HG03066 (cell line): ENCODE measurements at regions not wholly inside any gene's neighbourhood (a gene's known extent, or its start where the extent isn't known, plus 50 kb on each side); places are given as distances from the start of the nearest gene placed in this dataset.
"Not testable (repeated sequence)": the region's sequence is repeated elsewhere in the genome, so short reads cannot be mapped to it uniquely, and the experiment has no call there.

Experiments
- ATAC-seq: cut with Tn5 transposase; IDR thresholded peaks from one replicate; pipeline ENCODE4 v1.9.1; 2021; ENCODE audit warnings: low read depth; ENCODE audit not compliant: unreplicated experiment

DNA sequence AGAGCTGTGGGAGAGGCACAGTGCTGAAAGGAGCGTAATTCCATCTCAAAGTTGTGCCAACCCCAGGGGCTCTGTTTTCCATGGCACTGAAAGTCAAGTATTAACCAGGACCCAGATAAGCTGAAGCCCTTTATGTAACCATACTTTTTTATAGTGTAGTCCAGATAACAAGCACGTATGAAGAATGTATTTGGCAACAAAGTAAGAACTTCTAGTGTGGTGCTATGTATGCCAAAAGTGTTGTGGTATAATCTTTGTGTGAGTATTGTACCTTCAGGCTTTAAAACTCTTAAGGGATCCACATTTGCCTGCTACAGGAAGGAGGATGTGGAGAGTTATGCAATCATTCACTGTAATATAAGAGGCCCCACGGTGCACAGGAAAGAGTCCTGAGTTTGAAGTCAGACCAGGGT is 129.4 kb downstream of the IBTK start:
- ATAC-seq: no peak

DNA sequence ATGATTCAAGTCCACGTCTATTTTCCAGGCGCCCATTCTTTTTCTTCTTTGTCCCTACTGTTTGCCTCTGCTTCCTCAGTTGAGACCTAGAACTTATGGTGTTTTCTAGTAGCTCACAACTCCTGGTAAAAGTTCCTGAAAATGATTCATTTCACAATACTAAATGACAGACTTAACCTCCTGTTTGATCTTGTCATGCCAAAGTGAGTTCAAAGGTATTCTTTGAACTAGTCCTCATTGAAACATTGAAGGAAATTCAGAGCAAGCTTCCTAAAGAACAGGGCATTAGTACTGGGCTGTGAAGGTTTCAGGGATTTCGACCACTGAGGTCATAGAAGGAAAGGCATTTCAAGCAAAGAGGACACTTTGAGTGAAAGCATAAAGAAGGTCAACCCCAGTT is 132.8 kb downstream of the IBTK start:
- ATAC-seq: no peak

DNA sequence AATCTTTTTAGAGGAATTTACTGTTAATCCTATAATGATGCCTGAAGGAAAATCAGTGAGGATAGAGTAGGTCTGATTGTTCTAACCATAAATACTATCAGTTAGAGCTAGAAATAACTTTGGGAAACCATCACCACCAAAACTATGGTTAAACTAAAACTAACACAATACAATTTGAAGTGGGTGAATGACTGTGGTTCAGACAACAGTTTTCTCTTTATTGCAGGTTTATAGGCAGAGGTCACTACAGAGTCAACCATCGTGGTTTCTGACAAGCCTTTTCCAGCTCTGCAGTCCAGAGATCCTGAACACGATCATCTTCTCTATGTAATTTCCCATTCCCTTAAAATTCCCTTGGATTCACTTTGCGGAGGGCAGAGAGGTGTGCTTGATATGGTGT is 134.3 kb downstream of the IBTK start:
- ATAC-seq: no peak

DNA sequence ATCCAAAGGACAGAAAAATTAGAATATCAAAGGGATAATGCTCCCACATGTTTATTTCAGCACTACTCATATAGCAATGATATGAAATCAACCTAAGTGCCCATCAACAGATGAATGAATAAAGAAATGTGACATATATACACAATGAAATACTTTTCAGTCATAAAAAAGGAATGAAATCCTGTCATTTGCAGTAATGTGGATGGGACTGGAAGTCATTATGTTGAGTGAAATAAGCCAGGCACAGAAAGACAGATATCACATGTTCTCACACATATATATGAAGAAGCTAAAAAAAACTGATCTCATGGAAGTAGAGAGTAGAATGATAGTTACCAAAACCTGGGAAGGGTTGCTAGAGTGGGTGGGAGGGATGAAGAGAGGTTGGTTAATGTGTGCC is 135.7 kb downstream of the IBTK start:
- ATAC-seq: no peak

DNA sequence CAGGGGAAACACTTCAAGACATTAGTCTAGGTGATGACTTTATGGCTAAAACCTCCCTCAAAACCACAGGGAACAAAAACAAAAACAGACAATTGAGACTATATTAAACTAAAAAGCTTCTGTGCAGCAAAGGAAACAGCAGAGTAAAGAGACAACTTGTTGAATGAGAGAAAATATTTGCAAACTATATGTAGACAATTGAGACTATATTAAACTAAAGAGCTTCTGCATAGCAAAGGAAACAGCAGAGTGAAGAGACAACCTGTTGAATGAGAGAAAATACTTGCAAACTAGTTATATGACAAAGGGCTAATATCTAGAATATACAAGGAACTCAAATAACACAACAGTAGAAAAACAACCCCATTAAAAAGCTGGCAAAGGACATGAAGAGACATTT is 136.4 kb downstream of the IBTK start:
- ATAC-seq: no peak

DNA sequence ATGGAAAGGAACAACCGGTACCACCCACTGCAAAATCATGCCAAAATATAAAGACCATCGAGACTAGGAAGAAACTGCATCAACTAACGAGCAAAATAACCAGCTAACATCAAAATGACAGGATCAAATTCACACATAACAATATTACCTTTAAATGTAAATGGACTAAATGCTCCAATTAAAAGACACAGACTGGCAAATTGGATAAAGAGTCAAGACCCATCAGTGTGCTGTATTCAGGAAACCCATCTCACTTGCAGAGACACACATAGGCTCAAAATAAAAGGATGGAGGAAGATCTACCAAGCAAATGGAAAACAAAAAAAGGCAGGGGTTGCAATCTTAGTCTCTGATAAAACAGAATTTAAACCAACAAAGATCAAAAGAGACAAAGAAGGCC is 144.4 kb downstream of the IBTK start:
- not testable (repeated sequence) for ATAC-seq

DNA sequence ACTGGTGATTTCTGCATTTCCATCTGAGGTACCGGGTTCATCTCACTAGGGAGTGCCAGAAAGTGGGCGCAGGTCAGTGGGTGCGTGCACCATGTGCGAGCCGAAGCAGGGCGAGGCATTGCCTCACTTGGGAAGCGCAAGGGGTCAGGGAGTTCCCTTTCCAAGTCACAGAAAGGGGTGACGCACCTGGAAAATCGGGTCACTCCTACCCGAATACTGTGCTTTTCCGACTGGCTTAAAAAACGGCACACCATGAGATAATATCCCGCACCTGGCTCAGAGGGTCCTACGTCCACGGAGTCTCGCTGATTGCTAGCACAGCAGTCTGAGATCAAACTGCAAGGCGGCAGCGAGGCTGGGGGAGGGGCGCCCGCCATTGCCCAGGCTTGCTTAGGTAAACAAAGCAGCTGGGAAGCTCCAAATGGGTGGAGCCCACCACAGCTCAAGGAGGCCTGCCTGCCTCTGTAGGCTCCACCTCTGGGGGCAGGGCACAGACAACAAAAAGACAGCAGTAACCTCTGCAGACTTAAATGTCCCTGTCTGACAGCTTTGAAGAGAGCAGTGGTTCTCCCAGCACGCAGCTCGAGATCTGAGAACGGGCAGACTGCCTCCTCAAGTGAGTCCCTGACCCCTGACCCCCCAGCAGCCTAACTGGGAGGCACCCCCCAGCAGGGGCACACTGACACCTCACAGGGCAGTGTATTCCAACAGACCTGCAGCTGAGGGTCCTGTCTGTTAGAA is 146.0 kb downstream of the IBTK start:
- not testable (repeated sequence) for ATAC-seq

DNA sequence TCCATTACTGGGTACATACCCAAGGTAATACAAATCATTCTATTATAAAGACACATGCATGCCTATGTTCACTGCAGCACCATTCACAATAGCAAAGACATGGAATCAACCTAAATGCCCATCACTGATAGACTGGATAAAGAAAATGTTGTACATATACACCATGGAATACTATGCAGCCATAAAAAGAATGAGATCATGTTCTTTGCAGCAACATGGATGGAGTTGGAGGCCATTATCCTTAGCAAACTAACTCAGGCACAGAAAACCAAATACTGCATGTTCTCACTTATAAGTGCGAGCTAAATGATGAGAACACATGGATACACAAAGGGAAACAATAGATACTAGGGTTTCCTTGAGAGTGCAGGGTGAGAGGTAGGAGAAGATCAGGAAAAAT is 146.8 kb downstream of the IBTK start:
- not testable (repeated sequence) for ATAC-seq

DNA sequence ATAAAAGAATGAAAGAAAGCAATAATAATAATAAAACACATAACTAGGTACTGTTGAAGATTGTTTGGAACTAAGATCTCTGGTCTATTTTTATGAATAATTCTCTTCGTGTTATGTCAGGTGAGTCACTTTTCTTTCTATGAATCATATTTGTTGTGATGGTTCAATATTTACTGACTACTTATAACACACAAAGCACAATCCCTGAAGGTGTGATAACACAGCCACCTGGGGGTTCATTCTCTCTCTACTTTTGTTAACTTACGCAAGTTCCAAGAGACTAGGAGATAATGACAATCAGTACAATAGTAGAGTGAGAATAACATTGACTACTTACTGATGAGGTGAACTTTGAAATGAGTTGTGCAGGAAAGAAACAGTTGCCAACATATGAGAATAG is 149.9 kb downstream of the IBTK start:
- ATAC-seq: no peak

DNA sequence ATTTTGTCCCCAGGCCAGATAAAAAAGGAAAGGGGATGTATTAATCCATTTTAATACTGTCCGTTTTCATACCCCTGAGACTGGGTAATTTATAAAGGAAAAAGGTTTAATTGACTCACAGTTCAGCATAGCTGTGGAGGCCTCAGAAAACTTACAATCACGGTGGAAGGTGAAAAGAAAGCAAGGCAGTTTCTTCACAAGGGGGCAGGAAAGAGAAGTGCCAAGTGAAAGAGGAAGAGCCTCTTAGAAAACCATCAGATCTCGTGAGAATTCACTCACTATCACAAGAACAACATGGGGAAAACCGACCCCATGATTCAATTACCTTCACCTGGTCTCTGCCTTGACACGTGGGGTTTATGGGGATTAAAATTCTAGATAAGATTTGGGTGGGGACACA is 152.5 kb downstream of the IBTK start:
- ATAC-seq: no peak

DNA sequence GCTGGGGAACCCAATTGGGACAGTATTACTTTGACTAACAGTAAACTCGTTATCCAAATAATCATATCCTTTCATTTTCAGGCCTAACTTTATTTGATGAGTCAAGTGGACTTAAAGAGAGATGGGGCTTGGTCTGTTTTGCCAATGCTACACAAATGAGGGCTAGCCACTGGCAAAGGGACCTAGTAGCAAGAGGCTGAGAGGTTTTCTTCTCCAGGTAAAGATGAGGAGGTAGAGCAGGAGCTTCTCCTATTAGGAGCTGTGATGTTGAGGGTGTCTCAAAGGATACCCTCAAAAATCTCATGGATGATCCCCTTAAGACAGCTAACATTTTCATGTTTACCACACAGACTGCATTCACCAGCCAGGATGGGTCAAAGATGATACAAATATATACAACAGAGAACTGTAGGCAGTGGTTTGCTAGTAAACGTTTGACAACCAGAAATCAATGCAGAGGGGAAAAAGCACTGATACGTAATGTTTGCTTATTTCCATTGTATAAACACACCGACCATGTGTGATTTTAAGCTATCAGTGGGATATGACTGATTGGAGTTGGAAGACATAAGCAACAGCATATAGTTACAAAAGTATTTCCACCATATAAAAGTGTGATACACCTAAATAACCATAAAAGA is 153.3 kb downstream of the IBTK start:
- ATAC-seq: no peak

DNA sequence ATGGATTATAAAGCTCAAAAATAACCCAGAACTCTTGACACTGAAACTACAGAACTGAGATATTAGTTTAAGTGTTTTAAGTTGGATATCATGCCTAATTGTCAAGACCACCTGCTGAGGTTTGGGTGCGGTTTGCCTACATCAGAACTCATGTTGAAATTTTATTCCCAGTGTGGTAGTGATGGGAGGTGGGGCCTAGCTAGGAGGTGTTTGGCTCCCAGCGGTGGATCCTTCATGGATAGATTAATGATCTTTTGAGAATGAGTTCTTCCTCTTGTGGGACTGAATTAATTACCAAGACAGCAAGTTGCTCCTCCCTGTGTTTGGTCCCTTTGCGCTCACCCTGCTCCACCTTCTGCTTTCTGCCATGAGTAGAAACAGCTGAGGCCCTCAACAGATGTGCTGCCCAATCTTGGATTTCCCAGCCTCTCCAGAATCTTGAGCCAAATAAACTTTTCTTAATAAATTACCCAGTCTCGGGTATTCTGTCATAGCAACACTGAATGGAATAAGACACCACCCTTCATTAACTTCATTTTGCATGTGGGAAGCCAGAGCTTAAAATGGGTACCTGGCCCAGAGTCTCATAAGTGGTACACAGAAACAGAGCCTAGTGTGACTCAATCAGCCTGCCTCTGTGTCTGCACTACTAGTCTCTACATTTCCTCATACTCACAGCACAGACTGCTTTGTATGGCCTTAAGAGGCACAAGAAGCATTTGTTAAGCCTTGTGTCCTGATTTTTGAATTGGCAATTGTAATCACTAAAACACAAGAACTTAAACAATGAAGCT is 158.4 kb downstream of the IBTK start:
- ATAC-seq: no peak

DNA sequence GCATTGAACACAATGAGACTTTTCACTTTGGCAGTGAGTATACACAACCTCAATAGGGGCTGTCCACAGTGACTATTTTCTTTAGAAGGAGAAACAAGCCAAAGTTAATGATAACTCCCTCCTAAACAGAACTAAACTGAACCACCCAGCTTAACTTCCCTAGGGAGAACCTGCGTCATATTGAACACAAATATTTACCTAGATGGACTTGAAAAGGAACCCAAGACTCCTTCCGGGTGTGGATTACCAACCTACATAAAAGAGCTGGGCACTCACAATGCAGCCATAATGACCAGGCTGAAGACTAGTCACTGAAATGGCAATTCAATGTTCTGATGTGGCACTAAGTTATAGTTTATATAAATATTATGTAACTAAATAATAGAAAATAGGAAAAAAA is 160.6 kb downstream of the IBTK start:
- no peak for ATAC-seq

DNA sequence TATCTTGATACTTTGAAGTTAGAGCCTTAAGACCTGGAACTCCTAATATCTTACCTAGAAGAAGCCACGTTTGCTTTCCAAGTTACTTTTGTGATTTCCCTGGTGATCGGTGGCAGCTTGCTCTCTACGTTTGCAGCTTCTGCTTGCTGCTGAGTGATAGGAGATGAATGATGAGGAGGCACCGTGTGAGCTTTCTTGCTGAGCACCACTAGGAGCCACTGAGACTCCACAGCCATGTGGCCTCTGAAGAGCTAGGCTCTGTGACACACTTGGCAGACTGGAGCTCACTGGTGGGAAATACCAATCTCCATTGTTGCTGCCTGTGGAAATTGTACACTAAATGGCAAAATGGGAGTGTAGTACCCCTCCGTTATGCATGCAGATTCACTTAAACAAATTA is 161.8 kb downstream of the IBTK start:
- no peak for ATAC-seq

DNA sequence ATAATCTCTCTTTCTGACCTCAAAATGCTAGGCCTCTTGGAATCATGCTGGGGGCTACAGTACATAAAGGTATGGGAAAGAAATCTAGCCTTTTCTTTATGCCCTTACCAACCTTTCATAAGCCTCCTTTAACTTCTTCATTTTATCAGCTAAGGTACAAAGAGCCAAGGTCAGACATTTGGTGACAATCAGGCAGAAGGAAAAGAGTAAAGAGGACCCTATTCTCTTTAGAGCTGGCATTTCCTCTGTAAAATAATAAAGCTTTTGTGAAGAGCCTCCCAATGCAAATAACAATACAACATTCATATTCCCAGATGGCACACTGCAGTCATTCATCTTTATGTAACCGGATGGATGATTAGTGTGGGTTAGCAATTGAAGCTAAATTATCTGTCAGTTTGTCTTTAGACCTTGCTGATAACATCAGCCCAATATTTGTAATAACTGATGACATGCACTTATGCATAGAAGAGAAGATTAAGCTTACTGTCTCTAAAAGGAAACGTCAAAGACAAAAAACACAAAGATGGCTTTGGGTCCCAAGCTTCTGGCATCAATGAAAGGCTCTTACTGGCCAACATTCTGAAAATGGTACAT is 163.1 kb downstream of the IBTK start:
- no peak for ATAC-seq

DNA sequence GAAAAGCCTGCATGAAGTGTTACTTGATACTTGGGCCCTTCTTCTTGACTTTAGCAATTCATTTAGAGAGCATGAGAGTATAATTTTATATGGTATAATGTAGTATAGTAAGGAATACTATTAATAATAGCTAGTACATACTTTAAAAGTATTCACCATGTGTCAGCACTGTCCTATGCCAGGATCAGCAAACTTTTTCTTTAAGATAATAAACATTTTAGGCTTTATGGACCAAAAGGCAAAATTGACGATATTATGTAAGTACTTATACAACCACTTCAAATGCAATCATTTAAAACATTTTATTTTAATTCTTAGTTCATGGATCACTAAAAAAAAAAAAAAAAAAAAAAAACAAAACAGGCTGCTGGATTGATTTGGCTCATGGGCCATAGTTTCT is 163.9 kb downstream of the IBTK start:
- ATAC-seq: no peak

DNA sequence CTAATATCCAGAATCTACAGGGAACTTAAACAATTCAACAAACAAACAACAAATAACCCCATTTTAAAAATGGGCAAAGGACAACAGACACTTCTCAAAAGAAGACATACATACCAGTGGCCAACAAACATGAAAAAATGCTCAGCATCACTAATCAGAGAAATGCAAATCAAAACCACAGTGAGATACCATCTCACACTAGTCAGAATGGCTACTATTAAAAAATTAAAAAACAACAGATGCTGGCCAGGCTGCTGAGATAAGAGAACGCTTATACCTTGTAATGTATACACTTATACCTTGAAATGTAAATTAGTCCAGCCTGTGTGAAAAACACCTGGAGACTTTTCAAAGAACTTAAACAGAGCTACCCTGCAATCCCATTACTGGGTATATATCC is 166.8 kb downstream of the IBTK start:
- ATAC-seq: no peak

DNA sequence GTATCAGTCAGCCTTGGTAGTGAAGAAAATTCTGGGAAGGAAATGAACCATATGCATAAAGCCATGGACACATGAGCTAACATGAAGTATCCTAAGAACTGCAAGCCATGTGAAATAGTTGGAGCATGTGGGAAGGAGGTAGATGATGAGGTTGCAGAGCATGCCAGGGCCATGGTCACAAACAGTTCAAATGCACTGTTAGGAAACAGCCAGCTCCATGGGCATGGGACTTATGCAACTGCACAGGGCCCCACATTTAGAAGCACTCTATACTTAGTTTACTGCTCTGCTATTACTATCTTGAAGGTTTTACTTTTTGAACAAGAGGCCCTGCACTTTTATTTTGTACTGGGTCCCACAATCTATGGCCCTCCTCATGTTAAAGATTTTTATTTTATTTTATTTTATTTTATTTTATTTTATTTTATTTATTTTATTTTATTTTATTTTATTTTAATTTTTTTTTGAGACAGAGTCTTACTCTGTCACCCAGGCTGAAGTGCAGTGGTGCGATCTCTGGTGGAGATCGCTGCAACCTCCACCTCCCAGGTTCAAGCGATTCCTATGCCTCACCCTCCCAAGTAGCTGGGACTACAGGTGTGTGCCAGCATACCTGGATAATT is 169.1 kb downstream of the IBTK start:
- ATAC-seq: no peak

DNA sequence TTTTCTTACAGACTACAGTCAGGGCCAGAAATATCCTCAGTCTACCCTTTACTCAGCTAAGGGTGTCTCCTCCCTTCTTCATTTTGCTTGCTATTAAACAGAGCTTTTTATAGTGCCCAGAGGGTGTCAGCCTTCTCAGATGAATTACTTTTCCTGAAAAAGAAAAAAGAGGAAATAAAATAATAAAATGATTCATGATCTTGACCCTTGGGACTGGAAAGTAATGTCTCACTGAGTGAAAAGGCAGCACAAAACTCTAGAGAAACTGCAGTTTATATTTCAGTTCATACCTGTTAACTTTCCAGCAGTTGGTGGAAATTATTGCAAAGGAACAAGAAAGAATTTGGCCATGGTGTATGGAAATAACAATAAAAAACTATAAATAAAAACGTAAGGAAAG is 170.6 kb downstream of the IBTK start:
- ATAC-seq: no peak

DNA sequence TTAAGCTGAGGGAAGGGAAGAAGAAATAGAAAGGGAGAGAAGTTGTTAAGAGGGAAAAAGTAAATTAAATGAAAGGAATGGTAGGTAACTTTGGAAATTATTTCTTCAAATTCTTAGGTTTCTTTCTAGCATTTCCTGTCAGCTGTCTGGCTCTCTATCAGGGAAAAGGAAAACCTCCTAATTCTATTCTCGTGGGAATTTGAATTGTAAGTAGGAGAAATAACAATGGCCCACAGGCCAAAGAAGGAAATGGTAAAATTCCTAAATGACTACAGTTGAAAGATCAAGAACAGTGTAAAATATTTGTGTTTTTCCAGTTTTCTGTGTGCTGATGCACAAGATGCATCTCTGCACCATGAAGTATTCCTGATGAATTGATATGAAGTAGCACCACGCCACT is 173.0 kb downstream of the IBTK start:
- ATAC-seq: no peak

DNA sequence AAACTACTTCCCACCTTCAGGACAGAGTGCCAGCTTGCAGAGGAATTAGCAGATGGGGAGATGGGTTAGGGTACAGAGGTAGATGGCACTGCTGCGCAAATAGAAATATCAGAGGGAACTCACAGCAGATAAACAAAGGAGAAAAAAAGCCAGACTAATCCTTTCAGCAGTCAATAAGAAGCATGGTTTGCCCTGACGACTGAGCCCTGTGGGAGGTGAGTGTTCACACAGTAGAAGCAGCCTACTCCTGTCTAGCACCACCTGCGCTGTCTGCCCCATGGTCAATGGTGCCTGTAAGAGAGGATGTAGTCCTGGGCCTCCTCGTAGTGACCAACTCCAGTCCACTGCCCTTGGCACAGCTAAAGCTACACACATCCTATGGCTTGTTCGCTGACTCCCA is 174.1 kb downstream of the IBTK start:
- ATAC-seq: no peak
